Mammary epithelial cell (primary cell): ENCODE measurements at regions not wholly inside any gene's neighbourhood (a gene's known extent, or its start where the extent isn't known, plus 50 kb on each side); places are given as distances from the start of the nearest gene placed in this dataset.

Experiments
- EZH2 ChIP-seq: IDR thresholded peaks from 2 replicates; pipeline ENCODE4 v1.6.1; 2012; ENCODE audit warnings: low read length, inconsistent platforms, borderline replicate concordance
- TF ChIP-seq, protein P1 (sequence below), 2 donors: IDR thresholded peaks in 1 of 2; conservative IDR thresholded peaks in 1 of 2; 2 replicates each; pipeline ENCODE4 v1.5.1; 2011 to 2012; ENCODE audit warnings: inconsistent platforms in 2 of 2, low read length in 2 of 2, mild to moderate bottlenecking in 2 of 2, control low read depth in 1 of 2, low read depth in 1 of 2; ENCODE audit not compliant: insufficient read depth in 1 of 2; ENCODE audit errors: extremely low read depth in 1 of 2

- no peak for TF ChIP-seq EZH2
- TF ChIP-seq, protein P1, sequence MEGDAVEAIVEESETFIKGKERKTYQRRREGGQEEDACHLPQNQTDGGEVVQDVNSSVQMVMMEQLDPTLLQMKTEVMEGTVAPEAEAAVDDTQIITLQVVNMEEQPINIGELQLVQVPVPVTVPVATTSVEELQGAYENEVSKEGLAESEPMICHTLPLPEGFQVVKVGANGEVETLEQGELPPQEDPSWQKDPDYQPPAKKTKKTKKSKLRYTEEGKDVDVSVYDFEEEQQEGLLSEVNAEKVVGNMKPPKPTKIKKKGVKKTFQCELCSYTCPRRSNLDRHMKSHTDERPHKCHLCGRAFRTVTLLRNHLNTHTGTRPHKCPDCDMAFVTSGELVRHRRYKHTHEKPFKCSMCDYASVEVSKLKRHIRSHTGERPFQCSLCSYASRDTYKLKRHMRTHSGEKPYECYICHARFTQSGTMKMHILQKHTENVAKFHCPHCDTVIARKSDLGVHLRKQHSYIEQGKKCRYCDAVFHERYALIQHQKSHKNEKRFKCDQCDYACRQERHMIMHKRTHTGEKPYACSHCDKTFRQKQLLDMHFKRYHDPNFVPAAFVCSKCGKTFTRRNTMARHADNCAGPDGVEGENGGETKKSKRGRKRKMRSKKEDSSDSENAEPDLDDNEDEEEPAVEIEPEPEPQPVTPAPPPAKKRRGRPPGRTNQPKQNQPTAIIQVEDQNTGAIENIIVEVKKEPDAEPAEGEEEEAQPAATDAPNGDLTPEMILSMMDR (conservative IDR thresholded peaks at IDR 0.05 in 1 of 2, IDR thresholded peaks at IDR 0.05 in 1 of 2; ENCODE audit: extremely low read depth in 1 of 2, insufficient read depth in 1 of 2, low read depth in 1 of 2, low read length in 2 of 2), result no peak
Observed at GRCh38 chr20:43843096-43843964, 71.3 kb upstream of the TOX2 start.
